GM23338 (cell line): ENCODE measurements at regions not wholly inside any gene's neighbourhood (a gene's known extent, or its start where the extent isn't known, plus 50 kb on each side); places are given as distances from the start of the nearest gene placed in this dataset.

Experiments
- CREB1 ChIP-seq: fragments of 250-450 bp; sonication (Bioruptor Pico); IDR thresholded peaks from 2 replicates; pipeline ENCODE4 v1.5.0; 2020; ENCODE audit warnings: low read depth, mild to moderate bottlenecking, moderate library complexity
- CTCF ChIP-seq, 2 experiments: fragments of 200-600 bp in 1 of 2; sonication (generic) in 1 of 2; conservative IDR thresholded peaks; 2 replicates each; pipeline versions ENCODE4 v1.5.1 to v1.6.1; 2016 to 2017; ENCODE audit warnings: antibody characterized with exemption in 2 of 2, low read depth in 2 of 2, mild to moderate bottlenecking in 2 of 2, moderate library complexity in 1 of 2
- EZH2 ChIP-seq: fragments of 200-600 bp; sonication (generic); IDR thresholded peaks from one replicate; pipeline ENCODE4 v1.8.0; 2017; ENCODE audit warnings: antibody characterized with exemption, mild to moderate bottlenecking, low read depth; ENCODE audit not compliant: unreplicated experiment
- EZH2phosphoT487 ChIP-seq: fragments of 200-600 bp; sonication (generic); IDR thresholded peaks from one replicate; pipeline ENCODE4 v1.8.1; 2018; ENCODE audit warnings: antibody characterized with exemption; ENCODE audit not compliant: unreplicated experiment
- JUNB ChIP-seq: IDR thresholded peaks from one replicate; pipeline ENCODE4 v1.6.1; 2016; ENCODE audit warnings: antibody characterized with exemption; ENCODE audit not compliant: unreplicated experiment
- REST ChIP-seq: IDR thresholded peaks from one replicate; pipeline ENCODE4 v1.6.1; 2018; ENCODE audit warnings: antibody characterized with exemption; ENCODE audit not compliant: unreplicated experiment
- ZNF462 ChIP-seq: fragments of 250-450 bp; sonication (Bioruptor Pico); IDR thresholded peaks from 2 replicates; pipeline ENCODE4 v1.5.0; 2020; ENCODE audit warnings: mild to moderate bottlenecking, moderate library complexity

GRCh38 chr6:66402873-66403272 lies 695.8 kb upstream of the EYS start:
- no peak for TF ChIP-seq CTCF (conservative IDR thresholded peaks at IDR 0.05; ENCODE audit: low read depth in 2 of 2)
- TF ChIP-seq JUNB, result no peak
- no peak for TF ChIP-seq EZH2phosphoT487
- no peak for TF ChIP-seq EZH2
- TF ChIP-seq ZNF462, result no peak
- TF ChIP-seq CREB1 (CRISPR knock-in tag), result no peak
- TF ChIP-seq REST, result no peak
